GM19397 (cell line): ENCODE measurements at regions not wholly inside any gene's neighbourhood (a gene's known extent, or its start where the extent isn't known, plus 50 kb on each side); places are given as distances from the start of the nearest gene placed in this dataset.

ENCODE experiments used
- ATAC-seq: cut with Tn5 transposase; IDR thresholded peaks from one replicate; pipeline ENCODE4 v1.9.1; 2021; ENCODE audit warnings: mild to moderate bottlenecking, moderate library complexity; ENCODE audit not compliant: unreplicated experiment

DNA sequence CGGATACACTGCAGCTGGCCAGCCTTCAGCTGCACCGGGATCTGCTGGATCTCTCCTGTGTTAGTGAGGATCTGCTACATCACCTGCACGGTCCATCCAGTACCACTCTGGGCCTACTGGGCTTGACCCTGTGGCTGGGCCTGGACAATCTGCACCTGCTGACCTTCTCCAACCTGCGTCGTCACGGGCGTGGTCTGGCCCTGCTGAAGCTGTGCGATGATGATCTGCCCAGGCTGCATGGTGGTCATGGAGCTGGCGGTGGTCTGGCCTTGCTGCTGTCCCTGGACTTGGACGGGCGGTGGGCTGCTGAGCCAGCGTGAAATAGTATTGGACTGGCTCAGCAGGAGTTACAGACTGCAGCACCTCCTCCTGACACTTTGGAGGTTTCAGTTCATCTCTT lies 137.1 kb upstream of the GAS1 start:
- no peak for ATAC-seq

DNA sequence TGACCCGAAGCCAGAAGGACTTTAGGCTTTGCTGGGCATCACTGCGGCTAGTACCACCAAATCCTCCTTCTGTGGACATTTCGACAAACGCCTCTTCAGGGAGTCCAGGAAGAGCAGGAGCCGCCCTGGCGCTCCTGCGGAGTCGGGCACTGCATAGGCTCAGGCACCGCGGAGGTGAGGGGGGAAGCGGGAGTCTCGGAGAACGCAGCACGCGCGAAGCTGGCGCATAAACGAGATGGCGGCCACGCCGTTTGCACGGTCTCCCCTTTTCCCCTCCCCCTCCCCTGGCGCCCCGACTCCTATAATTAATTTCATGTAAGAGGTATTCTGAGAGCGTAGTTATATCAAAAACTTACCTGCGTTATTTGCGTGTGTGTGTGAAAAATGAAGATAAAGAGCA lies 137.8 kb upstream of the GAS1 start:
- no peak for ATAC-seq

DNA sequence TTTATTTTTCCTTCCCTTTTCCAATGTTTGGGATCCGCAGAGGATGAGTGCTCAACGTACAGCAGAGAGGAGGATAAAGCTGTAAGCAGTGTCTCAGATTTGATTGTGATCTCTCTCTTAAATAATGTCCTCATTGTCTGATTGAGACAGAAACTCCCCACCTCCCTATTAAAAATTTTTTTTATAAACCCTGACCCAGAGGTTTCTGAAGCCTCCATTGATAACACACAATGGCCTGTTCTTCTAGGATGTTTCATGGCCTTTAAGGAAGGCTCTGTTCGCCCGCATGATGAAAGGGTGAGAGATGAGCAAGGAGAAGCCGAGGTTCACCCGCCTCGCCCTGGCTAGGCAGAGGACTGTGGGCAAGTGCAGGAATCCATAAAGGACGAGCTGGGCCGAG lies 138.2 kb upstream of the GAS1 start:
- no peak for ATAC-seq

DNA sequence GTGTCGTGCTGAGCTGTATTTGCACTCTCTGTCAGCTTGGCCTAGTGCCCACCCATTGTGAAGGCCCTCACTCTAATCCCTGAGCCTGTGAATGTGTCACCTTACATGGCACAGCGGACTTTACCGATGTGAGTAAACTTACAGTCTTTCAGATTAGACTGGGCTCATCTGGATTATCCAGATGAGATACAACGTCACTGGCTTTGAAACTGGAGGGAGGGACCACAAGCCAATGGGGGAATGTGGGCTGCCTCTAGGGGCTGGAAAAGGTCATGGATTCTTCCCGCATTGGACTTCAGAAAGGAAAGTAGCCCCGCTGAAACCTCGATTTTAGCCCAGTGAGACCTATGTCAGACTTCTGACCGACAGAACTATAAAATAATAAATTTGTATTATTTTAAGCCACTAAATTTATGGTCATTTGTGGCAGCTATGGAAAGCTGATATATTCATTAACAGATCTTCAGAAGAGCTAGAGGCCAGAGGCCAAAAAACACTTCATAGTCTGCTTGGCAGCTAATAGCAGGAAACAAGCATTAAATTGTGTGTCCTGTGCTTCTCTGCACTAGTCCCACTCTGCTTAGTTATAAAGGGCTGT lies 139.0 kb upstream of the GAS1 start:
- ATAC-seq = no peak

DNA sequence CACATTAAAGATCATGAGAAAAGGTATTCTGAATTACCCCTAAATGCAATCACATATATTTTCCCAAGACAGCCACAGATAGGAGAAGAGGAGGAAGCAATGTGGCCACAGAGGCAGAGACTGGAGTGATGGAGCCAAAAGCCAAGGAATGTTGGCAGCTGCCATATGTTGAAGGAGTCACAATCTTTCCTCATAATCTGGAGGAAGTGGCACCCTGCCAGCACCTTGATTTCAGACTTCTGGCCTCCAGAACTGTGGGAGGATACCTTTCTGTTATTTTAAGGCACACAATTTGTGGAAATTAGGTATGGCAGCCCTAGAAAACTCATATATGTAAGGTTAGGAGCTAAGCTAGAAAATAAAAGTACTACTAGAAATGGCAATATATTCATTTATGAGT lies 139.9 kb upstream of the GAS1 start:
- no peak for ATAC-seq

DNA sequence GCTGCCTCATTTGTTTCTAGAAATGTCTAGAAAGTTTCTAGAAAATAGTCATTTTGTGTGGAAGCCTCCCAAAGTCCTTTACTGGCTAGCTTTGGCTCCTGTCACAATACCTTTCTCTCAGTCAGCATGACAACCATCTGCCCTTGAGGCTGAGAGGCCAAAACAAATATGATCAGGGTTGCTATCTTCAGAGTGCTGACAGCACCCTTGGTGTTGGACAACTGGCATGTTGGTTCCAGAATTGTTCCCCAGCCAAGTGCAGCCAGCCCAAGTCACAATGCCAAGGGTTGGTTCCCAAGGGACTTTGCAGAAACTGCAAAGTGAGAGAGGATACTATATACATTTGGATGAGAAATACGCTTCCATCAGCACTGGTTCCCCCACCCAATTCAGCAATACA lies 140.9 kb upstream of the GAS1 start:
- no peak for ATAC-seq

DNA sequence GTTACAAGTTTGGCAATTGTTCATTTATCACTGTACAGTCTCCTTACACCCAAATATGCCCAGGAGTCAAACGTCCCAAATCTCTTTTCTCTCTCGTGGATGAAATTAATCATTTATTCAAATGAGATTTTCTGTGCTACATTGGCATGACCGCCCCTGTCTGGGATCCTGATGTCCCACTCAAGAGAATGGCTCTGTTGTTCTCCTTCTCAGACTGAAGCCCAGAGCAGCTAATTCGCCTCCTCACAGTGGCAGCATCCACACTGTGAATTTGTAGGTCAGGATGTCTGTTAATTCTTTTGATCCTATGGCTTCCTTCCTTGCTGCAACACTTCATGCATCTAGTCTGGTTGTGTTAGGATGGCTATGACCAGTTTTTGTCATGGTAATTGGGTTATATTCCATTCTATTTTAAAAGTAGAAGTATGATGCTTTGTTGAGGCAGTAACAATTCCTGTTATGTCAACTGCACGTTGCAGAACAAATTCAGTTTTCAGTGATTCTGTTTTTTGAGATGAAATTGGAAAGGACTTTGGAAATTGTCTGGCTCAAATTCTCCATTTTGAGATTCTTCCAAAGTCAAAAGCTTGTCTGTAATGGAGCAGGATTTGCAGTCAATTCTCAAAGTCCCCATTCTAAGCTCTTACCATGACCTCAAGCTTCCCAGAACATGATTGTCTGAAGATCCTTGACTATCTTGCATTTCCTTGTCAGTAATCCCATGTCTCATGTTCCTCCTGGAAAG lies 141.5 kb upstream of the GAS1 start:
- ATAC-seq = no peak

DNA sequence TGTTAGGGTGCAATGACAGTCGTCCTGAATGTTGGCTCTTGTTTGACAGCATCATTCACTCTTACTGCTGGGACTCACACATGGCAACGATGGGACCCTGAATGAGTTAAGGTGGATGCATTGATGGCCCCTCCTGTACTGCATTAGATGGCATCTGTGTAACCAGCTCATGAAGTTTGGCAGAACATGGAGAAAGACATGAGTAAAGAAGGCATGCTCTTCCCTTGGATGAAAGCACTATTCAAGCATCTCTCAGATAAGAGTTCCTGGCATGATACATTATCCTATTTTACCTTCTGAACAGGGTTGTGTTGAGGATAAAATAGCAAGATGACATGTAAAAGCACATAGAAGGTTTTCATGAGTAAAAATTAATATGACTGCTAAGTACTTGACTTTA lies 142.2 kb upstream of the GAS1 start:
- no peak for ATAC-seq

DNA sequence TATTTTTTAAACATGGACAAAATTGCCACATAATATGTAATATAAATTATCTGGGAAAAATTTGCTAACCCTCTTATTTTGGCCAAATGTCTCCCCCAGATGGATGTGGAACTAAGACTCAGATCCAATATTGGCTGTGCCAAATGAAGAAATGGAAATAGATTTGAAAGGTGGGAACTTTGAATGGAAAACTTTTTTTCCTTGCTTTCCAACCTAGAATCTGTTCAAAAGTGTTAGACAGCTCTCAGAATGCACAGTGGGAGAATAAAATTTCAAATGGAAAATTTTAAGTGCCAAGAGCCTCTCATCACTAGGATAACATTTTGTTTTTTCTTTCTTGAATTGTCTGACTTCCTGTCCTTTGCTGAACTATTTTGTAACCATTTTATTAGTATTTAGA lies 142.6 kb upstream of the GAS1 start:
- ATAC-seq = no peak

DNA sequence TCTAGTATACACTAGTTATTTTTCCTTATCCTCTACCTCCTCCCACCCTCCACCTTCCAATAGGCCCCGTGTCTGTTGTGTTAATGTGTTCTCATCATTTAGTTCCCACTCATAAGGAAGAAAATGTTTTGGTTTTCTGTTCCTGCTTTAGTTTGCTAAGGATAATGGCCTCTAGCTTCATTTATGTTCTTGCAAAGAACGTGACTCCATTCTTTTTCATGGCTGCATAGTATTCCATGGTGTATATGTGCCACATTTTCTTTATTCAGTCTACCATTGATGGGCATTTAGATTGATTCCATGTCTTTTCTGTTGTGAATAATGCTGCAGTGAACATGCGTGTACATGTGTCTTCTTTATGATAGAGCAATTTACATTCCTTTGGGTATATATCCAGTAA lies 146.5 kb upstream of the GAS1 start:
- ATAC-seq = no peak

DNA sequence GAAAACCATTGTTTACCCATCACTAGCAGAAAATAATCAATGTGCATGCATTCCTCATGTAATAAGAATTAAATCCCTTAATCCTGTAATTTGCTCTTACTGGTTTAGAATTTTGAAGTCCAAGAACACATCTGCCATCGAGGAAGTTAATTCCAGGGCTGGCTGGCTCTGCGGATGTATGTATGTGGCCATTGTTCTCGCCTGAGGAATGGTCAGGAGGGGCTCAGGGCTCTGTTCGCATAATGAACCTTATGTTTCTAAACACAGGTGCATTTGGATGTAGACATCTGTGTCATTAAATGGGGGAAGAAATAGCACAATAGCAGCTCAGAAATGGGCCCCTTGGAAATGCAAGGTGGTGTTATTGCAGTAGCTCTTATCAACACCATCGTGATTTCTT lies 148.6 kb upstream of the GAS1 start:
- ATAC-seq = no peak

DNA sequence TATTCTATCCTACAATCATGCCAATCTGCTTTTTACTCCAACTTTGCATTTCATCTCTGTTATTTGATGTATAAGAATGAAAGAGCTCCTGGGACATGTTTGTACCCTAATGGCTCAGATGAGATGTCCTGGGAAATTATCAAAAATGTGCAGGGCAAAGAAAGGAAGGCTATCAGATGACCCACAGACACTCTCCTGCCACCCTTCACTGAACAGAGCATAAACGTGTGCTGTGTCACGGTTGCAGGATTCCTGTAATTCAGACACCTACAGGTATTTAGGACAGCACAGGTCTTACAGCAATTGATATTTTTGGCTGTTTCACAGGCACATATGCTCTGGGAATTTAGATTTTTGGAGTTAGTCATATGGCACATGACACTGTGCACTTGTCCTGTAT lies 149.2 kb upstream of the GAS1 start:
- no peak for ATAC-seq

DNA sequence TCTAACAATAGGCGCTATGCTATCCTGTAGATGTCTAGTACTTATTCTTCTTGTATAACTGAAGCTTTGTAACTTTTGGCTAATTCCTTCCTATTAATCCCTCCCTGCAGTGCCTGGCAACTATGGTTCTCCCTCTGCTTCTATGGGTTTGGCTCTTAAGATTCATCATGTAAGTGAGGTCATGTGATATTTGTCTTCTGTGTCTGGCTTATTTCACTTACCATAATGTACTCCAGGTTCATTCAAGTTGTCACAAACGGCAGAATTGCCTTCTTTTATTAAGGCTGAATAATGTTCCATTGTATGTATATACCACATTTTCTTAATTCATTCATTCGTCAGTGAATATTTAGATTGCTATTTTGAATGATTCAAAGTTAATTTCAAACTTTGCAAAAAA lies 149.9 kb upstream of the GAS1 start:
- no peak for ATAC-seq

DNA sequence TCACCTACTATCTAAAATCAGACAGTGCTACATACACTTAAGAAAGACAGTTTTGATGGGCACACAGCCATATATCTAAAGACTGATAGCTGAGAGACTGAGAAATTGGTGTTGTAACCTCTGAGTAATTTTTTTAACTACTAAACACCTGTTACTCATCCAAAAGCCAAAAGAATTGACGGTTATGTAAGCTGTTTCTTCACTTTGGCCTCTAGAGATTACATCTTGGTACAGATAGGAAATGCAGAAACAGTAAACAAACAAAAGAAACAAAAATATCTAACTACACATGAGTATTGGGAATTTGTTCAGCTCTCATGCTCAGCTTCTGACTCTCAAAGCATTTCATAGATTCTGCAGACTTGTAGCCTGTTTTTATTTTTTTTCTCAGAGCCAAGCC lies 152.1 kb upstream of the GAS1 start:
- ATAC-seq = no peak

DNA sequence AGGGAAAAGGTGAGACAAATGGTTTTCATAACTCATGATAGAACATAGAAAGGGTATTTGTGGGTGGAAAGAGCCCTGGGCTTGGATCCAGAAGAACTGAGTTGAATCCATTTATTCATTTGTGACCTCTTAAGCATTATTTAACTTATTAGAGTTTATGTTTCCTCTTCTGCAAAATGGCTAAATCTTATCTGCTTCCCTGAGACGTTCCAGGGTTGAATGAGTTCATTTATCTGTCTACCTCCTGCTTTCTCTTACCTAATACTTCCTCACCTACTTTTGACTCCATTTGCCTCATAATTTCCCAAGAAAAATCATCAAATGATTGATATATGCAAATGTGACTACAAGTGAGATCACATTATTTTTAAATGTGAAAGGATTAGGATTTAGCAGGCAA lies 152.7 kb upstream of the GAS1 start:
- ATAC-seq = no peak

DNA sequence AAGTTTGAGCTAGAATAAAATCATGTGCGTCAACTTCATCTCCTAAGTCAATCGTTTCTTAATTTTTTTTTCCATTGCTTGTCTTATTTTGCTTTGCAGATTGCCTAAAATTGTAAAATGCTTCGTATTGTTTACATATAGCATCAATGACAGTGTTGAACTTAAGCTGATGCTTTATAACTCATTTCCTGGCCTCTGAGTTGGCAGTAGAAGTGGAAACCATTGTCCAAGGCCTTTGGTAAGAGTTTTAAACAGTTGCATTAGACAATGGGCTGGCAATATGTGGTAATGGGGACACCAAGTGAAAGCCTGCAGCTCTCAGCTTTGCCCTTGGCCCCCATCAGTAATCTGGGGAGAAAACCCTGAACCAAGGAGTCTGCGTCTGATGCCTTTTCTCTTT lies 154.8 kb upstream of the GAS1 start:
- ATAC-seq = no peak

DNA sequence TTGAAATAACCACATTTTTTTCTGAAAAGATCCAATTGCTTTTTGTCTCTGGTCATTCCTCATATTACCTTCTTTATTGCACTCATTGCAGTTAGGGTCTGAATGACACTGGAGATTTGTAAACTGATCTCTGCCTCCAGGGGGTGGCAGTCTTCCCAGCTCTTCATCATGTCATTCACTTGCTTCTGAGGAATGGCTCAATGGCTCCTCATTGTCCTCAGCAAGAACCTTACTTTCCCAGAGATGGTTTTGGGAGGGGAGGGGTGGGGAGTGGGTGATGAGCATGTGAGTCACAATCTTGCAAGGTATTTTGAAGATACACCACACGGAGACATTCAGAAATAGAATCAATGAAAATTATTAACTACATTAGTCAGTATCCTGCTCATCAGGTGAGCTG lies 159.8 kb upstream of the GAS1 start:
- ATAC-seq = no peak

DNA sequence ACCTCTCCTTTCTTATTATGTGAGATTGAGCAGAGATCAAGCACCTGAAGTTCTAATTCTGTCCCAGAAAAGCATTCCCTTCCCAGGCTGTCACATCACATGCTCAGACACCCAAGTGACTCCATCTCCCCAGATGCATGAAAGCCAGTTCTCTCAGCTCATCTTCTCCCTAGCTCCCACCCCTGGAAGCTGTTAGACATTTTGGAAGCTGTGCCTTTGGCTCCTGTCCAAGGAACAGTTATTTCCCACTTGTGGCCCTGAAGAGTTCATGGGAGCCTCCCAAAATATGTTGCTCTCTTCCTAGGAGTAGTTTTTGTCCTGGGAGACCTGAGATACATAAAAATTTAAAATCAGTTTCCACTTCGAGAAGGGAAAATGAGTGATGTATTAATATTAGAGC lies 161.4 kb upstream of the GAS1 start:
- no peak for ATAC-seq

DNA sequence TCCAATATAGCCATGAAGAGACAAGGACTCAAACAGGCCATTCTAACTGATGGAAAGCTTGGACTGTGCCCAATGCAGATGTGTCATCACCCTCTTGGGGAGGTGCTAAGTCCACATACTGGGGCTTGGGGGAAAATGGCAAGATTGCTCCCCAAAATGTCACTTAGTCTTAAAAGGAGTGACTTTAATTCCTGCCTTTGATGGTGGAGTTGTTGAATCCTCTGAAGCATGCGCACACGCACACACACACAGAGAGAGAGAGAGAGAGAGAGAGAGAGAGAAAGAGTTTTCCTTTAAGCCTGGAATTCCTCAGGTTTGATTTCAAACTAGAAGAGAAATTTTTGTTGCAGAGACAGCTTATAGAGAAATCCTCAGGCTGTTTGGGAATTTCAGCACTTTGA lies 161.9 kb upstream of the GAS1 start:
- ATAC-seq = no peak

DNA sequence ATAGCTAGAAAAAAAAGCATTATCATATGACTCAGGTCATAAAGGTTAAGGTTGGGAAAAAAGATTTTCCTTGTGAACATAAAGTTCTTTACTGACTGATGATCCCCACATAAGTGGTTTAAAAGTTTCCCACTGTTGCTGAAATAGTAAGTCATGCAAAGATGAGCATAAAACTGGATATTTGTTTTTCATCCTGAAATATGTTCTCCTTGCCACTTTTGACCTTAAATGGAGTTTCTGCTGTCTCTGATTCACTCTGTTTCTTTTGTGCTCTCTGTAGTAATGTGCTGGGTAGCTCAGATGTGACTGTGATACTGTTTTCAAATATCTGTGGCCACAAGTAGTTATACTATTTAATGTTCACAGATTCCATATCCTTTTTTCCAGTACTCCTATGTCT lies 162.5 kb upstream of the GAS1 start:
- no peak for ATAC-seq

DNA sequence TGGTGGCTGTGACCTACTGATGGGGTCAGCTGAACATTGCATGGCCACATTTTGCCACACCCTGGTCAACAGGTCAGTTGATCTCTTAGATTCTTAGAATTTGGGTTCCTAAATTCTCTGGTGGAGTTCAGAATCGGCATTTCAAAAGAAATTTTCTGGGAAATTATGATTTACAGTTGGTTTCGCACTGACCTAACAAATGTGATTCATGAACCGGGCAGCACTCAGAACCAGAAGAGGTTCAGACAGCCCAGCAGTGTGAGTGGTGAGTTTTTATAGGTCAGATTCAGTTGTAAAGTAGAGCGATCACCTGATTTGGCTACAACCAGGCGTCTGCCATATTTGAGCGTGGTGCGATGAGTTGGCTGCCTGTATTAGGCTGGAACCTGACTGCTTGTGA lies 163.7 kb upstream of the GAS1 start:
- no peak for ATAC-seq

DNA sequence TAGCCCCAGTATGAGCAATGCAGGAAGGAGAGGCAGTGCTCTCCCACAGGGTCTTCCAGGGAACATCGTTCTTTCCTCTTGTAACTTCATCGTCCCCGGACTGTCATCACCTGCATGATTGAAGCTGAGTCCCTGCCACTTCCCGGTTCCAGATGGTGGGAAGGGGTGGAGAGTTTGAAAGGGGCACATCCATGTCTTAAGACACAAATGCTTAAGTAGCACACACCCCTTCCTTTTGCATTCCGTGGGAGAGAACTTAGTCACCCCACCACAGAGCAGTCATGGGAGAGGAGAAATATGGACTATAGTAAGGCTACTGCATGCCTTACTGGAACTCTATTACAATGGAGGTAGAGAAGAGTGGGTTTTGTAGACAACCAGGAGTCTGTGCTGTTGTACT lies 165.3 kb upstream of the GAS1 start:
- no peak for ATAC-seq

DNA sequence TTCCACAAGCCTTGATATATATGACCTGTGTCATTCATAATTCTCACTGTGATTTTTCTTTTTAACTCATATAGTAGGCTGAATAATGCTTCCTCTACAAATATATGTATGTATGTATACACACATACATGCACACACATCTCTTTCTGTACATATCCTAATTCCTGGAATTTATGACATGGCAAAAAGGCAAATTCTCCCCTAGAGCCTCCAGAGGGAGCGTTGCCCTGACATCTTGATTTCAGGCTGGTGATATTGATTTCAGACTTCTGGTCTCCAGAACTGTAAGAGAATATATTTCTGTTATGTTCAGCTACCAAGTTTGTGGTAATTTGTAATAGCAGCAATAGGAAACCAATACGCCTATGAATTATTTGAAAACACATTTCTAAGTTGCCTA lies 166.6 kb upstream of the GAS1 start:
- no peak for ATAC-seq
